Neuronal stem cell (in vitro differentiated cells): ENCODE measurements at regions not wholly inside any gene's neighbourhood (a gene's known extent, or its start where the extent isn't known, plus 50 kb on each side); places are given as distances from the start of the nearest gene placed in this dataset.

Source experiments
- DNase-seq: peaks from one replicate; pipeline ENCODE4 v3.0.0-alpha.2; 2013; ENCODE audit warnings: low spot score
- H2AFZ ChIP-seq: one replicate; pipeline ENCODE4 v1.6.1; 2013; ENCODE audit warnings: mild to moderate bottlenecking, low read length, inconsistent platforms
- H2AK5ac ChIP-seq: 2 replicates; pipeline ENCODE4 v1.6.1; 2013; ENCODE audit warnings: low read depth, mild to moderate bottlenecking, inconsistent platforms, low read length, moderate library complexity, mixed read lengths
- H2BK120ac ChIP-seq: 2 replicates; pipeline ENCODE4 v1.6.1; 2013; ENCODE audit warnings: low read depth, mild to moderate bottlenecking, inconsistent platforms, low read length, moderate library complexity, mixed read lengths
- H2BK12ac ChIP-seq: one replicate; pipeline ENCODE4 v1.6.1; 2013; ENCODE audit warnings: low read length, inconsistent platforms
- H2BK15ac ChIP-seq: 2 replicates; pipeline ENCODE4 v1.6.1; 2013; ENCODE audit warnings: mild to moderate bottlenecking, low read length, inconsistent platforms, mixed read lengths
- H2BK5ac ChIP-seq: one replicate; pipeline ENCODE4 v1.6.1; 2013; ENCODE audit warnings: inconsistent platforms, mild to moderate bottlenecking, low read length, moderate library complexity
- H3K14ac ChIP-seq: one replicate; pipeline ENCODE4 v1.6.1; 2013; ENCODE audit warnings: low read length, inconsistent platforms
- H3K18ac ChIP-seq: 2 replicates; pipeline ENCODE4 v1.6.1; 2013; ENCODE audit warnings: low read length, inconsistent platforms
- H3K23ac ChIP-seq: 2 replicates; pipeline ENCODE4 v1.6.1; 2013; ENCODE audit warnings: low read depth, mild to moderate bottlenecking, mixed read lengths, low read length, inconsistent platforms; ENCODE audit not compliant: poor library complexity
- H3K27ac ChIP-seq: replicated peaks from 3 replicates; pipeline ENCODE4 v1.5.1; 2013; ENCODE audit warnings: low read length, inconsistent platforms
- H3K27me3 ChIP-seq, 3 experiments: 2 replicates each; pipeline ENCODE4 v1.6.1; 2013; ENCODE audit warnings: low read length in 3 of 3, mild to moderate bottlenecking in 2 of 3, inconsistent platforms in 1 of 3, low read depth in 1 of 3, mixed read lengths in 1 of 3, moderate library complexity in 1 of 3; ENCODE audit not compliant: control insufficient read depth in 3 of 3, insufficient read depth in 3 of 3
- H3K36me3 ChIP-seq, 2 donors: replicated peaks in 1 of 2; 2 replicates each; pipeline ENCODE4 v1.6.1; 2013; ENCODE audit warnings: low read length in 2 of 2; ENCODE audit not compliant: control insufficient read depth in 2 of 2, insufficient read depth in 2 of 2
- H3K4ac ChIP-seq: 2 replicates; pipeline ENCODE4 v1.6.1; 2013; ENCODE audit warnings: inconsistent platforms, mild to moderate bottlenecking, low read length, moderate library complexity
- H3K4me1 ChIP-seq, 2 donors: 1 replicate in 1 of 2; 2 replicates in 1 of 2; pipeline ENCODE4 v1.6.1; 2013; ENCODE audit warnings: low read length in 2 of 2, low read depth in 1 of 2; ENCODE audit not compliant: control insufficient read depth in 2 of 2, insufficient read depth in 1 of 2
- H3K4me2 ChIP-seq: one replicate; pipeline ENCODE4 v1.6.1; 2013; ENCODE audit warnings: mild to moderate bottlenecking, low read length, inconsistent platforms; ENCODE audit not compliant: insufficient read depth, poor library complexity, severe bottlenecking
- H3K4me3 ChIP-seq, 2 donors: 2 replicates each; pipeline ENCODE4 v1.5.1; 2013; ENCODE audit warnings: low read length in 2 of 2, mild to moderate bottlenecking in 2 of 2, inconsistent platforms in 1 of 2, moderate library complexity in 1 of 2
- H3K79me1 ChIP-seq: one replicate; pipeline ENCODE4 v1.6.1; 2013; ENCODE audit warnings: low read depth, mild to moderate bottlenecking, inconsistent platforms, low read length, moderate library complexity
- H3K9ac ChIP-seq: one replicate; pipeline ENCODE4 v1.6.1; 2013; ENCODE audit warnings: mild to moderate bottlenecking, low read depth, low read length, inconsistent platforms; ENCODE audit not compliant: poor library complexity
- H3K9me3 ChIP-seq, 2 donors: replicated peaks in 1 of 2; 2 replicates each; pipeline versions ENCODE3 to v1.6.1; 2013; ENCODE audit warnings: low read length in 2 of 2, mild to moderate bottlenecking in 2 of 2, inconsistent platforms in 1 of 2, low read depth in 1 of 2, mixed read lengths in 1 of 2, moderate library complexity in 1 of 2; ENCODE audit not compliant: control insufficient read depth in 2 of 2, insufficient read depth in 1 of 2
- H4K8ac ChIP-seq: one replicate; pipeline ENCODE4 v1.6.1; 2013; ENCODE audit warnings: low read depth, mild to moderate bottlenecking, inconsistent platforms, low read length, moderate library complexity
- H4K91ac ChIP-seq: one replicate; pipeline ENCODE4 v1.6.1; 2013; ENCODE audit warnings: low read length, low read depth, mild to moderate bottlenecking, inconsistent platforms; ENCODE audit not compliant: poor library complexity
- WGBS, 2 donors: extraction: QIAGEN DNeasy Blood & Tissue Kit; methylation state at CpG; one replicate each; pipeline ENCODE4 v1.1.7; 2013; ENCODE audit warnings: missing lambda C conversion rate in 2 of 2, mixed read lengths in 1 of 2; ENCODE audit not compliant: insufficient read length in 2 of 2, insufficient replicate concordance in 1 of 2; ENCODE audit errors: extremely low coverage in 2 of 2; 5-methylcytosine and 5-hydroxymethylcytosine counted together

DNA sequence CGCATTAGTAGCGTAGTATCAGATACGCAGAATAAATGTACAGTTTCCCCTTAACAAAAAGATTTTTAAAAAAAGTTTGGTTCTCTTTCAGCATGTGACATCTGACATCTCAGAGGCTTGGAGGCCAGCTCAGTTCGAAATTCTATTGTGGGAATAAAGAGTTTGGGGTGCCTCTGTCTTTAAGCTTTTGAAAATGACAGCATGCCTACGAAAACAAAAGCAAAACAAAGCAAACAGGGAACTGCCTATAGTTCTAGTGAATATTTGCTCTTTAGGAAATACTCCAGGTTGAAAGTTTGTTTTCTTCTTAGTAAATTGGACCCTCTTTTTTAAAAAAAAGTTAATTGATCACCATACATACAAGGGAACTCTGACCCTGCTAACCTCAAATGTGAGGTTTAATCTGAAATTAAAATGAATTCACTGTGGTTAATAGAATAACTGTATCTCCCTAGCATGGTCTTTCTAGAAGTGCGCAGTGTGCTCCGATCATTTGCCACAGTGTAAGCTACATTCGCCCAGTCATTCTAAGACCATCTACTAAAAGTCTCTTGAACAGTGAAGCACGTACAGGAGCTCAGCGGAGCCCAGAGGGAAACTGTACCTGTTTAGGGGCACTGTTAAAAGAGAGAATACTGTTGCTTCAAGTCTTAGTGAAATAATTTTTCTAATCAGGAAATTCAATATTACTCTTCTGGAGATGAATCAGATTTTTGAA, 347.0 kb upstream of the CDH2 start:
- H3K23ac ChIP-seq: no peak overlapping the region
- H3K36me3 ChIP-seq: no peaks in the 10 kb centered on the region
- H2BK120ac ChIP-seq: no peak overlapping the region
- no peak overlapping the region for H2BK15ac ChIP-seq
- no peak overlapping the region for H2BK12ac ChIP-seq
- no peak overlapping the region for H3K14ac ChIP-seq
- H3K4me3 ChIP-seq: no peak overlapping the region
- H3K27ac ChIP-seq: peak overlapping the region; percentile 2
- no peak overlapping the region for H3K18ac ChIP-seq
- no peaks in the 10 kb centered on the region for H3K27me3 ChIP-seq
- H2AFZ ChIP-seq: peak overlapping the region; percentile 36
- peaks cover 6 to 7% of the 10 kb centered on the region in 2 donors for H3K9me3 ChIP-seq
- no peak overlapping the region for H4K8ac ChIP-seq
- no peak overlapping the region for H3K9ac ChIP-seq
- no peak overlapping the region for H2AK5ac ChIP-seq
- no peak overlapping the region for H2BK5ac ChIP-seq
- no peak overlapping the region for H3K4ac ChIP-seq
- H3K79me1 ChIP-seq: no peaks in the 10 kb centered on the region
- peaks cover 5 to 25% of the 10 kb centered on the region in 2 donors for H3K4me1 ChIP-seq
- no peak overlapping the region for H4K91ac ChIP-seq
- no CpG with 5 or more reads among the region's 10 CpGs for WGBS, 2 donors
- H3K4me2 ChIP-seq: no peak overlapping the region
- peak; percentile 23 for DNase-seq

GRCh38 chr18:28522236-28522635, 345.3 kb upstream of the CDH2 start:
- no peak overlapping the region for H2AK5ac ChIP-seq
- no peak overlapping the region for H3K9ac ChIP-seq
- H2BK120ac ChIP-seq: no peak overlapping the region
- peak overlapping the region; percentile 89 for H3K27ac ChIP-seq
- H3K36me3 ChIP-seq: no peaks in the 10 kb centered on the region
- no peak overlapping the region for H2BK12ac ChIP-seq
- H4K8ac ChIP-seq: no peak overlapping the region
- peaks cover 5 to 25% of the 10 kb centered on the region in 2 donors for H3K4me1 ChIP-seq
- no peak overlapping the region for H2BK15ac ChIP-seq
- no peaks in the 10 kb centered on the region for H3K27me3 ChIP-seq
- H3K4ac ChIP-seq: no peak overlapping the region
- H3K18ac ChIP-seq: no peak overlapping the region
- WGBS, 2 donors: no CpG with 5 or more reads among the region's 4 CpGs
- no peak overlapping the region for H3K4me2 ChIP-seq
- no peaks in the 10 kb centered on the region for H3K79me1 ChIP-seq
- peaks cover 6 to 7% of the 10 kb centered on the region in 2 donors for H3K9me3 ChIP-seq
- H3K23ac ChIP-seq: no peak overlapping the region
- DNase-seq: peak; percentile 61
- no peak overlapping the region for H2BK5ac ChIP-seq
- H4K91ac ChIP-seq: no peak overlapping the region
- peak overlapping the region; percentile 39 for H2AFZ ChIP-seq
- H3K14ac ChIP-seq: no peak overlapping the region
- no peak overlapping the region for H3K4me3 ChIP-seq

- H3K9me3 ChIP-seq: peaks cover 6 to 7% of the 10 kb centered on the region in 2 donors
- no peak overlapping the region for H2AK5ac ChIP-seq
- H3K4me1 ChIP-seq: peaks cover 5 to 25% of the 10 kb centered on the region in 2 donors
- no peak overlapping the region for H4K91ac ChIP-seq
- no peak overlapping the region for H3K14ac ChIP-seq
- no peak overlapping the region for H3K4me2 ChIP-seq
- no peak overlapping the region for H3K4me3 ChIP-seq
- no peak overlapping the region for H3K27ac ChIP-seq
- no peak overlapping the region for H2BK12ac ChIP-seq
- no peak overlapping the region for H4K8ac ChIP-seq
- DNase-seq: no peak
- no peak overlapping the region for H3K4ac ChIP-seq
- no peak overlapping the region for H2AFZ ChIP-seq
- H3K9ac ChIP-seq: no peak overlapping the region
- no peaks in the 10 kb centered on the region for H3K27me3 ChIP-seq
- no peaks in the 10 kb centered on the region for H3K79me1 ChIP-seq
- no peak overlapping the region for H2BK120ac ChIP-seq
- no peaks in the 10 kb centered on the region for H3K36me3 ChIP-seq
- no peak overlapping the region for H3K18ac ChIP-seq
- no CpG with 5 or more reads among the region's 5 CpGs for WGBS, 2 donors
- no peak overlapping the region for H2BK15ac ChIP-seq
- H3K23ac ChIP-seq: no peak overlapping the region
- H2BK5ac ChIP-seq: no peak overlapping the region
These were observed 343.1 kb upstream of the CDH2 start for GRCh38 chr18:28519997-28520396.

GRCh38 chr18:28514699-28515098, 337.8 kb upstream of the CDH2 start:
- Histone ChIP-seq H3K23ac (no peak overlapping the region), H2BK5ac (no peak overlapping the region), H2BK12ac (no peak overlapping the region), H3K4me1 (no peaks in the 10 kb centered on the region), H3K79me1 (no peaks in the 10 kb centered on the region), H3K4me3 (no peak overlapping the region), H2AK5ac (no peak overlapping the region), H2BK120ac (no peak overlapping the region), H3K4ac (no peak overlapping the region), H3K4me2 (no peak overlapping the region), H3K27ac (no peak overlapping the region), H2AFZ (no peak overlapping the region), H3K9me3 (peaks cover 0 to 2% of the 10 kb centered on the region in 2 donors), H3K9ac (no peak overlapping the region), H3K18ac (no peak overlapping the region), H3K27me3 (no peaks in the 10 kb centered on the region), H3K14ac (no peak overlapping the region), H2BK15ac (no peak overlapping the region), H4K91ac (no peak overlapping the region), H3K36me3 (no peaks in the 10 kb centered on the region), H4K8ac (no peak overlapping the region)
- no CpG with 5 or more reads among the region's 6 CpGs for WGBS, 2 donors
- DNase-seq: no peak
